GM23338 (cell line): ENCODE measurements at regions not wholly inside any gene's neighbourhood (a gene's known extent, or its start where the extent isn't known, plus 50 kb on each side); places are given as distances from the start of the nearest gene placed in this dataset.
A peak's percentile ranks its signal among the peaks of the same experiment; 100 is the strongest.

Experiments used
- ATAC-seq: fragments of 200-7000 bp; cut with Tn5 transposase; 3 replicates; pipeline ENCODE4 v1.9.1; 2020
- DNase-seq: peaks from one replicate; pipeline ENCODE4 v3.0.0-alpha.2; 2015; ENCODE audit warnings: low spot score
- H2AFZ ChIP-seq: fragments of 200-600 bp; sonication (generic); 2 replicates; pipeline ENCODE4 v1.8.0; 2016; ENCODE audit warnings: antibody characterized with exemption, mild to moderate bottlenecking, moderate library complexity
- H3F3A ChIP-seq: fragments of 200-600 bp; sonication (generic); replicated peaks from 2 replicates; pipeline ENCODE4 v1.8.0; 2017; ENCODE audit warnings: antibody characterized with exemption, mixed run types, low read depth
- H3K27ac ChIP-seq: fragments of 200-600 bp; sonication (generic); 2 replicates; pipeline ENCODE4 v1.6.1; 2016; ENCODE audit warnings: low read depth
- H3K27me3 ChIP-seq: fragments of 200-600 bp; sonication (generic); 2 replicates; pipeline ENCODE4 v1.8.0; 2016; ENCODE audit warnings: mild to moderate bottlenecking, mixed run types, moderate library complexity; ENCODE audit not compliant: insufficient read depth
- H3K36me3 ChIP-seq: fragments of 200-600 bp; sonication (generic); 2 replicates; pipeline ENCODE4 v1.8.0; 2016; ENCODE audit warnings: mild to moderate bottlenecking; ENCODE audit not compliant: insufficient read depth
- H3K4me1 ChIP-seq: fragments of 200-600 bp; sonication (generic); 2 replicates; pipeline ENCODE4 v1.8.0; 2016; ENCODE audit warnings: mild to moderate bottlenecking, moderate library complexity; ENCODE audit not compliant: insufficient read depth
- H3K4me2 ChIP-seq: fragments of 200-600 bp; sonication (generic); 2 replicates; pipeline ENCODE4 v1.7.1; 2017; ENCODE audit warnings: mixed run types
- H3K4me3 ChIP-seq: fragments of 200-600 bp; sonication (generic); 2 replicates; pipeline ENCODE4 v1.6.1; 2016; ENCODE audit warnings: mixed run types
- H3K79me2 ChIP-seq: fragments of 200-600 bp; sonication (generic); replicated peaks from 2 replicates; pipeline ENCODE4 v1.8.0; 2017; ENCODE audit warnings: mild to moderate bottlenecking; ENCODE audit not compliant: insufficient read depth
- H3K9me2 ChIP-seq: fragments of 200-600 bp; sonication (generic); 2 replicates; pipeline ENCODE4 v1.8.0; 2017; ENCODE audit not compliant: insufficient read depth
- H4K20me1 ChIP-seq: fragments of 200-600 bp; sonication (generic); replicated peaks from 2 replicates; pipeline ENCODE4 v1.8.0; 2017; ENCODE audit warnings: mild to moderate bottlenecking; ENCODE audit not compliant: insufficient read depth
- H3K27ac Mint-ChIP-seq: 2 replicates; pipeline ENCODE4 v1.8.0; 2020; ENCODE audit warnings: inconsistent platforms, mild to moderate bottlenecking, moderate library complexity, mixed read lengths
- H3K27me3 Mint-ChIP-seq: 3 replicates; pipeline ENCODE4 v1.8.0; 2022; ENCODE audit warnings: low read depth, mild to moderate bottlenecking, moderate library complexity, mixed read lengths, inconsistent platforms; ENCODE audit not compliant: insufficient read depth, poor library complexity
- H3K36me3 Mint-ChIP-seq: 3 replicates; pipeline ENCODE4 v1.8.0; 2021; ENCODE audit warnings: low read depth, mild to moderate bottlenecking, inconsistent platforms, moderate library complexity, mixed read lengths
- H3K4me1 Mint-ChIP-seq: 3 replicates; pipeline ENCODE4 v1.8.0; 2020; ENCODE audit warnings: mild to moderate bottlenecking, inconsistent platforms, mixed read lengths
- H3K4me3 Mint-ChIP-seq: 3 replicates; pipeline ENCODE4 v1.8.0; 2021; ENCODE audit warnings: moderate library complexity, mild to moderate bottlenecking, inconsistent platforms, mixed read lengths
- H3K9me3 Mint-ChIP-seq: 3 replicates; pipeline ENCODE4 v1.8.0; 2020; ENCODE audit warnings: moderate library complexity, mild to moderate bottlenecking, inconsistent platforms, mixed read lengths
- CREB1 ChIP-seq: fragments of 250-450 bp; sonication (Bioruptor Pico); IDR thresholded peaks from 2 replicates; pipeline ENCODE4 v1.5.0; 2020; ENCODE audit warnings: low read depth, mild to moderate bottlenecking, moderate library complexity
- EZH2 ChIP-seq: fragments of 200-600 bp; sonication (generic); IDR thresholded peaks from one replicate; pipeline ENCODE4 v1.8.0; 2017; ENCODE audit warnings: antibody characterized with exemption, mild to moderate bottlenecking, low read depth; ENCODE audit not compliant: unreplicated experiment
- EZH2phosphoT487 ChIP-seq: fragments of 200-600 bp; sonication (generic); IDR thresholded peaks from one replicate; pipeline ENCODE4 v1.8.1; 2018; ENCODE audit warnings: antibody characterized with exemption; ENCODE audit not compliant: unreplicated experiment
- JUNB ChIP-seq: IDR thresholded peaks from one replicate; pipeline ENCODE4 v1.6.1; 2016; ENCODE audit warnings: antibody characterized with exemption; ENCODE audit not compliant: unreplicated experiment
- NANOG ChIP-seq: IDR thresholded peaks from 2 replicates; pipeline ENCODE4 v1.6.1; 2016; ENCODE audit warnings: antibody characterized with exemption, borderline replicate concordance
- POLR2AphosphoS5 ChIP-seq: IDR thresholded peaks from 2 replicates; pipeline ENCODE4 v1.6.1; 2016; ENCODE audit warnings: antibody characterized with exemption, low read depth
- STAT1 ChIP-seq: IDR thresholded peaks from one replicate; pipeline ENCODE4 v1.6.1; 2016; ENCODE audit warnings: antibody characterized with exemption; ENCODE audit not compliant: unreplicated experiment
- ZNF114 ChIP-seq: fragments of 250-450 bp; sonication (Bioruptor Pico); IDR thresholded peaks from 2 replicates; pipeline ENCODE4 v1.5.0; 2020; ENCODE audit warnings: mild to moderate bottlenecking, moderate library complexity
- ZNF331 ChIP-seq: fragments of 250-450 bp; sonication (Bioruptor Pico); IDR thresholded peaks from 2 replicates; pipeline ENCODE4 v1.5.0; 2020; ENCODE audit warnings: low read depth, mild to moderate bottlenecking, moderate library complexity
- TF ChIP-seq, protein P1 (sequence below): IDR thresholded peaks from 2 replicates; pipeline ENCODE4 v1.6.1; 2016; ENCODE audit warnings: antibody characterized with exemption
- TF ChIP-seq, protein P2 (sequence below): IDR thresholded peaks from one replicate; pipeline ENCODE4 v1.6.1; 2018; ENCODE audit warnings: antibody characterized with exemption; ENCODE audit not compliant: unreplicated experiment
- TF ChIP-seq, protein P3 (sequence below), 2 experiments: fragments of 200-600 bp in 1 of 2; sonication (generic) in 1 of 2; conservative IDR thresholded peaks; 2 replicates each; pipeline versions ENCODE4 v1.5.1 to v1.6.1; 2016 to 2017; ENCODE audit warnings: antibody characterized with exemption in 2 of 2, low read depth in 2 of 2, mild to moderate bottlenecking in 2 of 2, moderate library complexity in 1 of 2

DNA sequence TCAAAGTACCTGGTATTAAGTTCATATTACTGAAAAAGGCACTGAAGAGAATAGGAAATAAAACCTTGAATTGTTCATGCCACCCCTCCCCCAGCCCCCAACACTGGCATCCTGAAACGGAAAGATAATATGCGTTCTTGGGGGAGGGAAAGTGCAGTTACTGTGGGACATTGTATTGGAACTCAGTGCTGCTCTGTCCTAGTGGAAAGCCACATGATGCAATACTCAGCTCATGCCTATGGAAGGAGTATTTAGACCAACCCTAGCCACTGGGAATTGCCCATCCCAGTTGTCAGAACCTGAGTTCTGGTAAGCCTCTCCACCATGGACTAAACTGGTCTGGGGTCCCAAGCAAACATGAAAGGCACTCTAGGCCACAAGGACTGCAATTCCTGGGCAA is 680.8 kb upstream of the BCHE start (continued):
- TF ChIP-seq, protein P1, sequence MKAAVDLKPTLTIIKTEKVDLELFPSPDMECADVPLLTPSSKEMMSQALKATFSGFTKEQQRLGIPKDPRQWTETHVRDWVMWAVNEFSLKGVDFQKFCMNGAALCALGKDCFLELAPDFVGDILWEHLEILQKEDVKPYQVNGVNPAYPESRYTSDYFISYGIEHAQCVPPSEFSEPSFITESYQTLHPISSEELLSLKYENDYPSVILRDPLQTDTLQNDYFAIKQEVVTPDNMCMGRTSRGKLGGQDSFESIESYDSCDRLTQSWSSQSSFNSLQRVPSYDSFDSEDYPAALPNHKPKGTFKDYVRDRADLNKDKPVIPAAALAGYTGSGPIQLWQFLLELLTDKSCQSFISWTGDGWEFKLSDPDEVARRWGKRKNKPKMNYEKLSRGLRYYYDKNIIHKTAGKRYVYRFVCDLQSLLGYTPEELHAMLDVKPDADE, result no peak
- TF ChIP-seq NANOG (no peak), EZH2phosphoT487 (no peak), JUNB (no peak), ZNF114 (CRISPR knock-in tag) (no peak), POLR2AphosphoS5 (no peak), EZH2 (no peak)
- TF ChIP-seq, protein P2, sequence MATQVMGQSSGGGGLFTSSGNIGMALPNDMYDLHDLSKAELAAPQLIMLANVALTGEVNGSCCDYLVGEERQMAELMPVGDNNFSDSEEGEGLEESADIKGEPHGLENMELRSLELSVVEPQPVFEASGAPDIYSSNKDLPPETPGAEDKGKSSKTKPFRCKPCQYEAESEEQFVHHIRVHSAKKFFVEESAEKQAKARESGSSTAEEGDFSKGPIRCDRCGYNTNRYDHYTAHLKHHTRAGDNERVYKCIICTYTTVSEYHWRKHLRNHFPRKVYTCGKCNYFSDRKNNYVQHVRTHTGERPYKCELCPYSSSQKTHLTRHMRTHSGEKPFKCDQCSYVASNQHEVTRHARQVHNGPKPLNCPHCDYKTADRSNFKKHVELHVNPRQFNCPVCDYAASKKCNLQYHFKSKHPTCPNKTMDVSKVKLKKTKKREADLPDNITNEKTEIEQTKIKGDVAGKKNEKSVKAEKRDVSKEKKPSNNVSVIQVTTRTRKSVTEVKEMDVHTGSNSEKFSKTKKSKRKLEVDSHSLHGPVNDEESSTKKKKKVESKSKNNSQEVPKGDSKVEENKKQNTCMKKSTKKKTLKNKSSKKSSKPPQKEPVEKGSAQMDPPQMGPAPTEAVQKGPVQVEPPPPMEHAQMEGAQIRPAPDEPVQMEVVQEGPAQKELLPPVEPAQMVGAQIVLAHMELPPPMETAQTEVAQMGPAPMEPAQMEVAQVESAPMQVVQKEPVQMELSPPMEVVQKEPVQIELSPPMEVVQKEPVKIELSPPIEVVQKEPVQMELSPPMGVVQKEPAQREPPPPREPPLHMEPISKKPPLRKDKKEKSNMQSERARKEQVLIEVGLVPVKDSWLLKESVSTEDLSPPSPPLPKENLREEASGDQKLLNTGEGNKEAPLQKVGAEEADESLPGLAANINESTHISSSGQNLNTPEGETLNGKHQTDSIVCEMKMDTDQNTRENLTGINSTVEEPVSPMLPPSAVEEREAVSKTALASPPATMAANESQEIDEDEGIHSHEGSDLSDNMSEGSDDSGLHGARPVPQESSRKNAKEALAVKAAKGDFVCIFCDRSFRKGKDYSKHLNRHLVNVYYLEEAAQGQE, result no peak
- TF ChIP-seq, protein P3, sequence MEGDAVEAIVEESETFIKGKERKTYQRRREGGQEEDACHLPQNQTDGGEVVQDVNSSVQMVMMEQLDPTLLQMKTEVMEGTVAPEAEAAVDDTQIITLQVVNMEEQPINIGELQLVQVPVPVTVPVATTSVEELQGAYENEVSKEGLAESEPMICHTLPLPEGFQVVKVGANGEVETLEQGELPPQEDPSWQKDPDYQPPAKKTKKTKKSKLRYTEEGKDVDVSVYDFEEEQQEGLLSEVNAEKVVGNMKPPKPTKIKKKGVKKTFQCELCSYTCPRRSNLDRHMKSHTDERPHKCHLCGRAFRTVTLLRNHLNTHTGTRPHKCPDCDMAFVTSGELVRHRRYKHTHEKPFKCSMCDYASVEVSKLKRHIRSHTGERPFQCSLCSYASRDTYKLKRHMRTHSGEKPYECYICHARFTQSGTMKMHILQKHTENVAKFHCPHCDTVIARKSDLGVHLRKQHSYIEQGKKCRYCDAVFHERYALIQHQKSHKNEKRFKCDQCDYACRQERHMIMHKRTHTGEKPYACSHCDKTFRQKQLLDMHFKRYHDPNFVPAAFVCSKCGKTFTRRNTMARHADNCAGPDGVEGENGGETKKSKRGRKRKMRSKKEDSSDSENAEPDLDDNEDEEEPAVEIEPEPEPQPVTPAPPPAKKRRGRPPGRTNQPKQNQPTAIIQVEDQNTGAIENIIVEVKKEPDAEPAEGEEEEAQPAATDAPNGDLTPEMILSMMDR (conservative IDR thresholded peaks at IDR 0.05; ENCODE audit: low read depth in 2 of 2), result no peak

DNA sequence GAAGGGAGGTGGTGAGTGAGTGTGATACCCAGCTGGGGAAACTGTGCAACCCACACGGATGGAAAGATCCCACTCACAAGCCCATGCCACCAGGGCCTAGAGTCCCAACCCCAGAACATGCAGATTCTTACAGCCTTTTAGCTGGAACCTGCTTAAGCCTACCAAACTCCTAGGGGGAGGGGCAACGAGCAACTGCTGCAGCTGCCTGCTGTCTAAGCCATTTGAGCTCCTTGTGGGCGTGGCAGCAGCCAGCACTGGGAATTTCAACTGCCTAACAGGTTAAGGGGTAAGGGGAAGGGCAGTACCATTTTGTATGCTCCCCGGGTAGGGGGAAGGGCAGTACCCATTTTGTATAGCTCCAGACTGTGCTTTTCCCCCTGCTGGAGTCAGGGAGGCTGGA is 673.2 kb upstream of the BCHE start:
- peaks cover 26% of the 10 kb centered on the region for H3K36me3 Mint-ChIP-seq
- DNase-seq, result peak; percentile 50
- no peak overlapping the region for H3K27ac Mint-ChIP-seq
- Histone ChIP-seq H3K4me1 (no peaks in the 10 kb centered on the region), H3F3A (no peaks in the 10 kb centered on the region), H3K9me2 (peaks cover 5% of the 10 kb centered on the region; the same call in 1 of the 2 replicates), H4K20me1 (no peaks in the 10 kb centered on the region), H3K4me3 (no peak overlapping the region), H2AFZ (peak overlapping the region; percentile 96), H3K27ac (no peak overlapping the region), H3K27me3 (no peaks in the 10 kb centered on the region), H3K36me3 (no peaks in the 10 kb centered on the region; the same call in 1 of the 2 replicates), H3K4me2 (no peak overlapping the region), H3K79me2 (no peaks in the 10 kb centered on the region)
- H3K9me3 Mint-ChIP-seq, result peaks cover 34% of the 10 kb centered on the region
- peaks cover 2% of the 10 kb centered on the region; the same call in 1 of the 3 replicates for H3K4me1 Mint-ChIP-seq
- TF ChIP-seq CREB1 (CRISPR knock-in tag) (no peak), ZNF331 (CRISPR knock-in tag) (no peak), POLR2AphosphoS5 (no peak), ZNF114 (CRISPR knock-in tag) (no peak), EZH2phosphoT487 (no peak), NANOG (no peak), STAT1 (no peak)
- TF ChIP-seq, protein P2, result no peak
- TF ChIP-seq, protein P3 (conservative IDR thresholded peaks at IDR 0.05; ENCODE audit: low read depth in 2 of 2), result no peak
- H3K4me3 Mint-ChIP-seq, result no peak overlapping the region
- ATAC-seq, result peak; percentile 46; the same call in 2 of the 3 replicates
- H3K27me3 Mint-ChIP-seq, result no peaks in the 10 kb centered on the region
